ENCODE measurements at regions not wholly inside any gene's neighbourhood (a gene's known extent, or its start where the extent isn't known, plus 50 kb on each side); places are given as distances from the start of the nearest gene placed in this dataset.

- TF ChIP-seq MLX (CRISPR knock-in tag; IDR thresholded peaks at IDR 0.05) (no peak), E2F1 (CRISPR knock-in tag; IDR thresholded peaks at IDR 0.05) (no peak), RORB (CRISPR knock-in tag; IDR thresholded peaks at IDR 0.05) (no peak)
Measured at GRCh38 chr6:14206391-14206790, 88.8 kb downstream of the CD83 start (continued).

- DNase-seq (ENCODE audit: low spot score), result no peak
- Mint-ChIP-seq H3K9me3 (no peaks in the 10 kb centered on the region), H3K36me3 (peaks cover 2% of the 10 kb centered on the region), H3K4me3 (no peak overlapping the region), H3K4me1 (peaks cover 25% of the 10 kb centered on the region), H3K27ac (no peak overlapping the region), H3K27me3 (ENCODE audit: low read depth) (peaks cover 7% of the 10 kb centered on the region)
- ChIA-PET CTCF (no interaction called here), POLR2A (no interaction called here)
- no peak for TF ChIP-seq TP53 (CRISPR knock-in tag; IDR thresholded peaks at IDR 0.05)
- TF ChIP-seq MAX (CRISPR knock-in tag; IDR thresholded peaks at IDR 0.05), result no peak
- TF ChIP-seq OVOL2 (CRISPR knock-in tag; IDR thresholded peaks at IDR 0.05; ENCODE audit: borderline replicate concordance), result no peak
- TF ChIP-seq USF1 (CRISPR knock-in tag; IDR thresholded peaks at IDR 0.05), result no peak
- no peak for TF ChIP-seq NFATC4 (CRISPR knock-in tag; IDR thresholded peaks at IDR 0.05)
- ATAC-seq, result no peak
Measured at GRCh38 chr6:14207448-14207847, 89.9 kb downstream of the CD83 start.

GRCh38 chr6:14209000-14209399 lies 91.4 kb downstream of the CD83 start:
- ATAC-seq (no peak), DNase-seq (ENCODE audit: low spot score) (no peak)
- H3K27ac Mint-ChIP-seq, result no peak overlapping the region
- peaks cover 22% of the 10 kb centered on the region for H3K27me3 Mint-ChIP-seq (ENCODE audit: low read depth)
- ChIA-PET POLR2A (no interaction called here), CTCF (no interaction called here)
- peaks cover 18% of the 10 kb centered on the region for H3K36me3 Mint-ChIP-seq
- TF ChIP-seq MYBL2 (CRISPR knock-in tag; IDR thresholded peaks at IDR 0.05) (no peak), ZNF416 (CRISPR knock-in tag; IDR thresholded peaks at IDR 0.05) (no peak), ZBTB21 (CRISPR knock-in tag; IDR thresholded peaks at IDR 0.05; ENCODE audit: borderline replicate concordance) (no peak), CREM (CRISPR knock-in tag; IDR thresholded peaks at IDR 0.05) (no peak), RELA (CRISPR knock-in tag; IDR thresholded peaks at IDR 0.05; ENCODE audit: borderline replicate concordance) (no peak), NFYB (CRISPR knock-in tag; conservative IDR thresholded peaks at IDR 0.05; ENCODE audit: low read depth) (no peak), ESRRA (CRISPR knock-in tag; IDR thresholded peaks at IDR 0.05; ENCODE audit: borderline replicate concordance) (no peak), CREB1 (CRISPR knock-in tag; IDR thresholded peaks at IDR 0.05) (no peak), SMAD4 (CRISPR knock-in tag; IDR thresholded peaks at IDR 0.05) (no peak), E2F4 (CRISPR knock-in tag; IDR thresholded peaks at IDR 0.05; ENCODE audit: borderline replicate concordance, low read depth) (no peak), PREB (CRISPR knock-in tag; IDR thresholded peaks at IDR 0.05; ENCODE audit: borderline replicate concordance) (no peak)
- peaks cover 14% of the 10 kb centered on the region for H3K9me3 Mint-ChIP-seq
- peaks cover 28% of the 10 kb centered on the region for H3K4me1 Mint-ChIP-seq
- H3K4me3 Mint-ChIP-seq, result no peak overlapping the region
